ENCODE measurements at regions not wholly inside any gene's neighbourhood (a gene's known extent, or its start where the extent isn't known, plus 50 kb on each side); places are given as distances from the start of the nearest gene placed in this dataset.

DNA sequence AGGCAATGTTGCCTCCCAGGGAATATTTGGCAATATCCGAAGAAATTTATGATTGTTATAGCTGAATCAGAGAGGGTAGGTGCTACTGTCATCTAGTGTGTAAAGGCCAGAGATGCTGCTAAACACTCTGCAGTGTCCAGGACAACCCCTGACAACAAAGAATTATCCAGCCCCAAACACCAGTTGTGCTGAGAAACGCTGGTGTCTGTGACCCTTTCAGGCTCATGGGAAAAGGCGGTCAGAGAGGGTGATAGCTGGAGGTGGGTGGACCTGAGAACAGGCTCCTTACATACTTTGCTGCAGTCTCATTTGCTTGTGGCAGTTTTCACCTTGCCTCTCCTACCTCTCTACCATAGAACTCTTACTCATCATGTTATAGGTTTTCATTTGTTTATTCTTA is 295.3 kb upstream of the DMRT1 start (continued):
- no peak for TF ChIP-seq HNF4G (IDR thresholded peaks at IDR 0.05)

DNA sequence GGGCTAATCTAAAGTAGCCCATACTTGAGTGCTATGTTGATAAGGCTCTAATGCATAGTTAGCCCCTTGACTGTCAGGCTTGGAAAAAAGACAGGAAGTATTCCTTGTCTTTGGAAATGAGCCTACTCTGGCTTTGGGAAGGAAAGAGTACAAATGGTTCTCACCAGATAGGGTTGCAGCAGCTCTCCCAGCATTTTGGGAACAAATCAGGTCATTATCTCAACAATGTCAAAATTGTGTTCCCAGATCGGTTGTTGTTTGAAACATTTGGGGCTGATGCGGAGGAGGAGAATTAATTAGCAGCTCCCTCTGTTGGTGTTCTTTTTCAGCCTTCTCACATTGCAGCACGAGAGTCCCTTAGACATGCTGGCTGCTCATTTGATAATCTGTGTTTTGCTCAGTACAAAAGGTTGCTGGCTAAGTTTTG is 294.7 kb upstream of the DMRT1 start:
- H3K9ac ChIP-seq (ENCODE audit: low read depth in 1 of 2, low read length in 2 of 2): no peak overlapping the region
- H3K4me1 ChIP-seq (ENCODE audit: control insufficient read depth in 4 of 4, insufficient read depth in 4 of 4, low read length in 3 of 4): peaks cover 0 to 5% (median 1%) of the 10 kb centered on the region in 4 donors
- H3K4me3 ChIP-seq (ENCODE audit: low read depth in 1 of 3, low read length in 3 of 3): no peak overlapping the region
- DNase-seq (ENCODE audit: low spot score): no peak
- TF ChIP-seq, protein P1, sequence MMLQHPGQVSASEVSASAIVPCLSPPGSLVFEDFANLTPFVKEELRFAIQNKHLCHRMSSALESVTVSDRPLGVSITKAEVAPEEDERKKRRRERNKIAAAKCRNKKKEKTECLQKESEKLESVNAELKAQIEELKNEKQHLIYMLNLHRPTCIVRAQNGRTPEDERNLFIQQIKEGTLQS (IDR thresholded peaks at IDR 0.05): no peak
- TF ChIP-seq GABPA (IDR thresholded peaks at IDR 0.05 in 1 of 2, conservative IDR thresholded peaks at IDR 0.05 in 1 of 2) (no peak), RAD21 (IDR thresholded peaks at IDR 0.05) (peak; percentile 74 to 76), FOXA2 (IDR thresholded peaks at IDR 0.05) (no peak), NR2F2 (IDR thresholded peaks at IDR 0.05) (peak; percentile 84), JUND (IDR thresholded peaks at IDR 0.05) (no peak), HNF4G (IDR thresholded peaks at IDR 0.05) (no peak), SP1 (IDR thresholded peaks at IDR 0.05) (peak; percentile 66), FOXA1 (IDR thresholded peaks at IDR 0.05) (no peak), RXRA (IDR thresholded peaks at IDR 0.05) (peak; percentile 35 to 36), EGR1 (IDR thresholded peaks at IDR 0.05; ENCODE audit: low read depth in 2 of 2) (no peak)
- TF ChIP-seq, protein P2, sequence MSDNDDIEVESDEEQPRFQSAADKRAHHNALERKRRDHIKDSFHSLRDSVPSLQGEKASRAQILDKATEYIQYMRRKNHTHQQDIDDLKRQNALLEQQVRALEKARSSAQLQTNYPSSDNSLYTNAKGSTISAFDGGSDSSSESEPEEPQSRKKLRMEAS (IDR thresholded peaks at IDR 0.05): no peak
- TF ChIP-seq, protein P3, sequence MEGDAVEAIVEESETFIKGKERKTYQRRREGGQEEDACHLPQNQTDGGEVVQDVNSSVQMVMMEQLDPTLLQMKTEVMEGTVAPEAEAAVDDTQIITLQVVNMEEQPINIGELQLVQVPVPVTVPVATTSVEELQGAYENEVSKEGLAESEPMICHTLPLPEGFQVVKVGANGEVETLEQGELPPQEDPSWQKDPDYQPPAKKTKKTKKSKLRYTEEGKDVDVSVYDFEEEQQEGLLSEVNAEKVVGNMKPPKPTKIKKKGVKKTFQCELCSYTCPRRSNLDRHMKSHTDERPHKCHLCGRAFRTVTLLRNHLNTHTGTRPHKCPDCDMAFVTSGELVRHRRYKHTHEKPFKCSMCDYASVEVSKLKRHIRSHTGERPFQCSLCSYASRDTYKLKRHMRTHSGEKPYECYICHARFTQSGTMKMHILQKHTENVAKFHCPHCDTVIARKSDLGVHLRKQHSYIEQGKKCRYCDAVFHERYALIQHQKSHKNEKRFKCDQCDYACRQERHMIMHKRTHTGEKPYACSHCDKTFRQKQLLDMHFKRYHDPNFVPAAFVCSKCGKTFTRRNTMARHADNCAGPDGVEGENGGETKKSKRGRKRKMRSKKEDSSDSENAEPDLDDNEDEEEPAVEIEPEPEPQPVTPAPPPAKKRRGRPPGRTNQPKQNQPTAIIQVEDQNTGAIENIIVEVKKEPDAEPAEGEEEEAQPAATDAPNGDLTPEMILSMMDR (IDR thresholded peaks at IDR 0.05; ENCODE audit: low read depth, low read length, missing input control): peak; percentile 48
- TF ChIP-seq, protein P4, sequence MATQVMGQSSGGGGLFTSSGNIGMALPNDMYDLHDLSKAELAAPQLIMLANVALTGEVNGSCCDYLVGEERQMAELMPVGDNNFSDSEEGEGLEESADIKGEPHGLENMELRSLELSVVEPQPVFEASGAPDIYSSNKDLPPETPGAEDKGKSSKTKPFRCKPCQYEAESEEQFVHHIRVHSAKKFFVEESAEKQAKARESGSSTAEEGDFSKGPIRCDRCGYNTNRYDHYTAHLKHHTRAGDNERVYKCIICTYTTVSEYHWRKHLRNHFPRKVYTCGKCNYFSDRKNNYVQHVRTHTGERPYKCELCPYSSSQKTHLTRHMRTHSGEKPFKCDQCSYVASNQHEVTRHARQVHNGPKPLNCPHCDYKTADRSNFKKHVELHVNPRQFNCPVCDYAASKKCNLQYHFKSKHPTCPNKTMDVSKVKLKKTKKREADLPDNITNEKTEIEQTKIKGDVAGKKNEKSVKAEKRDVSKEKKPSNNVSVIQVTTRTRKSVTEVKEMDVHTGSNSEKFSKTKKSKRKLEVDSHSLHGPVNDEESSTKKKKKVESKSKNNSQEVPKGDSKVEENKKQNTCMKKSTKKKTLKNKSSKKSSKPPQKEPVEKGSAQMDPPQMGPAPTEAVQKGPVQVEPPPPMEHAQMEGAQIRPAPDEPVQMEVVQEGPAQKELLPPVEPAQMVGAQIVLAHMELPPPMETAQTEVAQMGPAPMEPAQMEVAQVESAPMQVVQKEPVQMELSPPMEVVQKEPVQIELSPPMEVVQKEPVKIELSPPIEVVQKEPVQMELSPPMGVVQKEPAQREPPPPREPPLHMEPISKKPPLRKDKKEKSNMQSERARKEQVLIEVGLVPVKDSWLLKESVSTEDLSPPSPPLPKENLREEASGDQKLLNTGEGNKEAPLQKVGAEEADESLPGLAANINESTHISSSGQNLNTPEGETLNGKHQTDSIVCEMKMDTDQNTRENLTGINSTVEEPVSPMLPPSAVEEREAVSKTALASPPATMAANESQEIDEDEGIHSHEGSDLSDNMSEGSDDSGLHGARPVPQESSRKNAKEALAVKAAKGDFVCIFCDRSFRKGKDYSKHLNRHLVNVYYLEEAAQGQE (IDR thresholded peaks at IDR 0.05): peak; percentile 36
- 8% methylated on average over 3 of the region's 3 CpGs for WGBS
- H3K27ac ChIP-seq (ENCODE audit: low read depth in 1 of 2, low read length in 2 of 2): peak overlapping the region in 1 of 2 donors; percentile 33
- no peaks in the 10 kb centered on the region for H3K36me3 ChIP-seq (ENCODE audit: control insufficient read depth in 4 of 4, insufficient read depth in 3 of 4, low read depth in 1 of 4, low read length in 3 of 4)
- H3K9me3 ChIP-seq (ENCODE audit: control insufficient read depth in 4 of 4, low read length in 3 of 4): no peaks in the 10 kb centered on the region
- H3K27me3 ChIP-seq (ENCODE audit: control insufficient read depth in 4 of 4, insufficient read depth in 4 of 4, low read length in 3 of 4): peaks cover 0 to 21% (median 2%) of the 10 kb centered on the region in 4 donors

DNA sequence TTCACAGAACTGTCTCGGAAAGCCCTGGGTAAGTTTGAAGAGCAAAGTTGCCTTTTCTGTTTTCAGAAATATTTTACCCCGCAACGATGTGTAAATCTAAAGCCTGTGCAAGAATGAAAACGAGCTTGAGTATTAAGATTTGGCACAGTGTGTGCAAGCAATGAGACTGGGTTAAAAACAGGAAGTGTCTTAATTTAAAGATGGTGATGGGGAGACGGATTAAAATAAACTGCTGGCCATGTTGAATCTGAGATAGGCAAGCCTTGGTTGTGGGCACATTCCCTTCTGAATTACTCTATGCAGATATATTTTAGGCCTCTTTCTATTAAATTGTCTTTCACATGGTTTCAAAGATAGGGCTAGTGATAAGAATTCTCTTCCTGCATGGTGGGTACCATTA is 294.2 kb upstream of the DMRT1 start:
- peaks cover 0 to 19% (median 2%) of the 10 kb centered on the region in 4 donors for H3K27me3 ChIP-seq (ENCODE audit: control insufficient read depth in 4 of 4, insufficient read depth in 4 of 4, low read length in 3 of 4)
- H3K4me3 ChIP-seq (ENCODE audit: low read depth in 1 of 3, low read length in 3 of 3): no peak overlapping the region
- H3K4me1 ChIP-seq (ENCODE audit: control insufficient read depth in 4 of 4, insufficient read depth in 4 of 4, low read length in 3 of 4): peaks cover 0 to 5% (median 1%) of the 10 kb centered on the region in 4 donors
- no peak for TF ChIP-seq EGR1 (IDR thresholded peaks at IDR 0.05; ENCODE audit: low read depth in 2 of 2)
- no peak for TF ChIP-seq RAD21 (IDR thresholded peaks at IDR 0.05)
- no peak for TF ChIP-seq HNF4A (conservative IDR thresholded peaks at IDR 0.05)
- TF ChIP-seq, protein P5, sequence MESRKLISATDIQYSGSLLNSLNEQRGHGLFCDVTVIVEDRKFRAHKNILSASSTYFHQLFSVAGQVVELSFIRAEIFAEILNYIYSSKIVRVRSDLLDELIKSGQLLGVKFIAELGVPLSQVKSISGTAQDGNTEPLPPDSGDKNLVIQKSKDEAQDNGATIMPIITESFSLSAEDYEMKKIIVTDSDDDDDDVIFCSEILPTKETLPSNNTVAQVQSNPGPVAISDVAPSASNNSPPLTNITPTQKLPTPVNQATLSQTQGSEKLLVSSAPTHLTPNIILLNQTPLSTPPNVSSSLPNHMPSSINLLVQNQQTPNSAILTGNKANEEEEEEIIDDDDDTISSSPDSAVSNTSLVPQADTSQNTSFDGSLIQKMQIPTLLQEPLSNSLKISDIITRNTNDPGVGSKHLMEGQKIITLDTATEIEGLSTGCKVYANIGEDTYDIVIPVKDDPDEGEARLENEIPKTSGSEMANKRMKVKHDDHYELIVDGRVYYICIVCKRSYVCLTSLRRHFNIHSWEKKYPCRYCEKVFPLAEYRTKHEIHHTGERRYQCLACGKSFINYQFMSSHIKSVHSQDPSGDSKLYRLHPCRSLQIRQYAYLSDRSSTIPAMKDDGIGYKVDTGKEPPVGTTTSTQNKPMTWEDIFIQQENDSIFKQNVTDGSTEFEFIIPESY (IDR thresholded peaks at IDR 0.05): no peak
- TF ChIP-seq GABPA (IDR thresholded peaks at IDR 0.05 in 1 of 2, conservative IDR thresholded peaks at IDR 0.05 in 1 of 2): no peak
- TF ChIP-seq NR2F2 (IDR thresholded peaks at IDR 0.05): no peak
- TF ChIP-seq FOXA1 (IDR thresholded peaks at IDR 0.05): no peak
- no peak for TF ChIP-seq RXRA (IDR thresholded peaks at IDR 0.05)
- no peak for TF ChIP-seq SP1 (IDR thresholded peaks at IDR 0.05)
- DNase-seq (ENCODE audit: low spot score): no peak
- H3K27ac ChIP-seq (ENCODE audit: low read depth in 1 of 2, low read length in 2 of 2): peak overlapping the region in 1 of 2 donors; percentile 13
- H3K36me3 ChIP-seq (ENCODE audit: control insufficient read depth in 4 of 4, insufficient read depth in 3 of 4, low read depth in 1 of 4, low read length in 3 of 4): no peaks in the 10 kb centered on the region
- no peaks in the 10 kb centered on the region for H3K9me3 ChIP-seq (ENCODE audit: control insufficient read depth in 4 of 4, low read length in 3 of 4)
- H3K9ac ChIP-seq (ENCODE audit: low read depth in 1 of 2, low read length in 2 of 2): no peak overlapping the region
- WGBS: 63% methylated on average over 5 of the region's 5 CpGs
